K562 (cell line): ENCODE measurements at regions not wholly inside any gene's neighbourhood (a gene's known extent, or its start where the extent isn't known, plus 50 kb on each side); places are given as distances from the start of the nearest gene placed in this dataset.

Experiments
- ATAC-seq: fragments of 200-7000 bp; cut with Tn5 transposase; 3 replicates; pipeline ENCODE4 v1.9.1; 2020; ENCODE audit warnings: moderate library complexity
- BruUV-seq: library from RNA; stranded (reverse); fragments of 400-500 nt; replicated peaks from 2 replicates; lab custom pipeline; 2021; lab: Mats Ljungman, UMichigan
- CTCF ChIA-PET: fragments of 300-600 bp; formaldehyde crosslinking; extraction: SDS; loops from one replicate; lab custom pipeline; 2021; ENCODE audit warnings: low intra/inter-chr PET ratio; lab: Yijun Ruan, JAX
- POLR2A ChIA-PET: fragments of 300-600, 350-650 bp; sonication (Branson Sonifier 250); formaldehyde crosslinking; extraction: SDS; loops from one replicate; lab custom pipeline; 2021; ENCODE audit warnings: antibody characterized with exemption, inconsistent platforms; lab: Yijun Ruan, JAX
- DNase-seq, 4 experiments: peaks; one replicate each; pipeline versions ENCODE4 v3.0.0 to v3.0.0-alpha.2; 2011 to 2018; ENCODE audit warnings: low spot score in 3 of 4, mixed read lengths in 3 of 4; ENCODE audit errors: extremely low read depth in 1 of 4
- FAIRE-seq: peaks from 2 replicates; lab custom pipeline; 2011; peaks lifted over from hg19 to GRCh38; lab: Jason Lieb, UNC
- H2AFZ ChIP-seq: 2 replicates; pipeline ENCODE4 v1.6.0; 2011; ENCODE audit warnings: low read depth, low read length, control low read depth, inconsistent platforms
- H3K27ac ChIP-seq: fragments of 200-600 bp; 3 replicates; pipeline ENCODE4 v1.8.0; 2011; ENCODE audit warnings: low read depth, mild to moderate bottlenecking, control low read depth, inconsistent platforms, low read length, moderate library complexity, mixed read lengths; ENCODE audit errors: extremely low read depth
- H3K27me3 ChIP-seq, 2 experiments: fragments of 300-600 bp in 1 of 2; 2 replicates in 1 of 2; 3 replicates in 1 of 2; pipeline versions ENCODE4 v1.6.0 to v1.8.0; 2011; ENCODE audit warnings: inconsistent platforms in 2 of 2, low read length in 2 of 2, mild to moderate bottlenecking in 1 of 2, mixed read lengths in 1 of 2, moderate library complexity in 1 of 2; ENCODE audit not compliant: control insufficient read depth in 2 of 2, insufficient read depth in 2 of 2
- H3K36me3 ChIP-seq: fragments of 300-600 bp; 3 replicates; pipeline ENCODE4 v1.8.0; 2011; ENCODE audit warnings: mild to moderate bottlenecking, low read length, inconsistent platforms; ENCODE audit not compliant: control insufficient read depth, insufficient read depth
- H3K4me1 ChIP-seq, 2 experiments: fragments of 200-600 bp in 1 of 2; replicated peaks in 1 of 2; 2 replicates in 1 of 2; 3 replicates in 1 of 2; pipeline versions ENCODE4 v1.5.1 to v1.8.0; 2011; ENCODE audit warnings: inconsistent platforms in 2 of 2, low read length in 2 of 2, mild to moderate bottlenecking in 1 of 2, mixed read lengths in 1 of 2, moderate library complexity in 1 of 2; ENCODE audit not compliant: control insufficient read depth in 2 of 2, insufficient read depth in 2 of 2
- H3K4me2 ChIP-seq: 2 replicates; pipeline ENCODE4 v1.6.1; 2011; ENCODE audit warnings: low read length, control low read depth, inconsistent platforms, mixed read lengths; ENCODE audit not compliant: insufficient read depth
- H3K4me3 ChIP-seq: fragments of 200-600 bp; sonication (generic), shearing (Covaris generic); 2 replicates; pipeline ENCODE4 v1.5.1; 2016; ENCODE audit warnings: control low read depth, inconsistent platforms
- H3K79me2 ChIP-seq: fragments of 200-600 bp; 3 replicates; pipeline ENCODE4 v1.8.0; 2011; ENCODE audit warnings: low read length, inconsistent platforms; ENCODE audit not compliant: control insufficient read depth, insufficient read depth
- H3K9ac ChIP-seq, 2 experiments: 2 replicates each; pipeline versions ENCODE4 v1.6.0 to v1.6.1; 2011; ENCODE audit warnings: low read depth in 2 of 2, low read length in 2 of 2, control low read depth in 1 of 2, inconsistent platforms in 1 of 2, mild to moderate bottlenecking in 1 of 2, mixed read lengths in 1 of 2; ENCODE audit not compliant: insufficient read depth in 1 of 2
- H3K9me1 ChIP-seq: one replicate; pipeline ENCODE4 v1.6.0; 2011; ENCODE audit warnings: inconsistent platforms, mild to moderate bottlenecking, low read length, moderate library complexity; ENCODE audit not compliant: control insufficient read depth, insufficient read depth
- H3K9me3 ChIP-seq: replicated peaks from 2 replicates; pipeline ENCODE4 v1.5.1; 2011; ENCODE audit warnings: low read depth, low read length, inconsistent platforms; ENCODE audit not compliant: control insufficient read depth, insufficient read depth
- H4K20me1 ChIP-seq: replicated peaks from 2 replicates; pipeline ENCODE4 v1.6.1; 2011; ENCODE audit warnings: low read length, inconsistent platforms, mixed read lengths; ENCODE audit not compliant: control insufficient read depth, insufficient read depth
- CBX8 ChIP-seq: fragments of 200-600 bp; sonication (generic); IDR thresholded peaks from 2 replicates; pipeline ENCODE4 v1.6.1; 2012; ENCODE audit warnings: borderline replicate concordance, mixed run types, low read depth, mild to moderate bottlenecking, moderate library complexity, mixed read lengths, low read length, control low read depth, inconsistent platforms; ENCODE audit not compliant: poor library complexity, severe bottlenecking; ENCODE audit errors: extremely low read depth
- CTCFL ChIP-seq: IDR thresholded peaks from 2 replicates; pipeline ENCODE4 v1.6.1; 2011; ENCODE audit warnings: borderline replicate concordance, low read depth, mild to moderate bottlenecking, moderate library complexity, low read length; ENCODE audit not compliant: insufficient read depth, poor library complexity, severe bottlenecking
- HMG20A ChIP-seq: fragments of 450-650 bp; formaldehyde crosslinking; conservative IDR thresholded peaks from 2 replicates; pipeline ENCODE4 v1.4.0; 2020; ENCODE audit warnings: mild to moderate bottlenecking, mixed read lengths
- HNRNPLL ChIP-seq: fragments of 200-400 bp; formaldehyde crosslinking; IDR thresholded peaks from 2 replicates; pipeline ENCODE4 v1.6.1; 2017; ENCODE audit warnings: low read length, low read depth, mild to moderate bottlenecking; ENCODE audit not compliant: poor library complexity, severe bottlenecking
- KDM1A ChIP-seq, 2 experiments: fragments of 450-650 bp; IDR thresholded peaks; 2 replicates each; pipeline ENCODE4 v1.6.1; 2016; ENCODE audit warnings: mild to moderate bottlenecking in 2 of 2
- MAZ ChIP-seq, 2 experiments: fragments of 450-650 bp in 1 of 2; sonication (generic) in 1 of 2; formaldehyde crosslinking; IDR thresholded peaks in 1 of 2; conservative IDR thresholded peaks in 1 of 2; 2 replicates each; pipeline versions ENCODE4 v1.4.0 to v1.5.0; 2020; ENCODE audit warnings: mild to moderate bottlenecking in 1 of 2, missing genetic modification reagents in 1 of 2
- POLR2H ChIP-seq: IDR thresholded peaks from 2 replicates; pipeline ENCODE4 v1.6.1; 2016; ENCODE audit warnings: missing genetic modification characterization, low read depth, mild to moderate bottlenecking, control low read depth, missing compliant biosample characterization, moderate library complexity
- RBM14 ChIP-seq: fragments of 200-400 bp; formaldehyde crosslinking; IDR thresholded peaks from 2 replicates; pipeline ENCODE4 v1.6.1; 2018; ENCODE audit warnings: low read depth, mild to moderate bottlenecking, low read length, moderate library complexity, borderline replicate concordance; ENCODE audit not compliant: insufficient read depth
- SREBF2 ChIP-seq: sonication (generic); formaldehyde crosslinking; IDR thresholded peaks from 2 replicates; pipeline ENCODE4 v1.4.0; 2020; ENCODE audit warnings: mild to moderate bottlenecking, missing genetic modification reagents
- THRAP3 ChIP-seq: fragments of 450-650 bp; IDR thresholded peaks from 2 replicates; pipeline ENCODE4 v1.6.1; 2016; ENCODE audit warnings: mild to moderate bottlenecking, inconsistent platforms, borderline replicate concordance
- ZNF212 ChIP-seq: fragments of 450-650 bp; formaldehyde crosslinking; IDR thresholded peaks from 2 replicates; pipeline ENCODE4 v1.4.0; 2020; ENCODE audit warnings: mild to moderate bottlenecking
- ZNF239 ChIP-seq: fragments of 250-450 bp; sonication (Bioruptor Pico); IDR thresholded peaks from 2 replicates; pipeline ENCODE4 v1.4.0; 2020; ENCODE audit warnings: mild to moderate bottlenecking
- ZNF274 ChIP-seq: IDR thresholded peaks from 2 replicates; pipeline ENCODE4 v1.6.1; 2011; ENCODE audit warnings: low read depth, mild to moderate bottlenecking, low read length, moderate library complexity, borderline replicate concordance
- ZNF79 ChIP-seq: fragments of 250-450 bp; sonication (Bioruptor Pico); IDR thresholded peaks from 2 replicates; pipeline ENCODE4 v1.4.0; 2020; ENCODE audit warnings: low read depth, mild to moderate bottlenecking, moderate library complexity
- WGBS: fragments of 100-300 bp; shearing (Covaris generic); methylation state at CpG from one replicate; pipeline ENCODE4 v1.1.6; 2016; ENCODE audit warnings: low coverage, mixed read lengths; ENCODE audit not compliant: insufficient coverage; ENCODE audit errors: missing lambda C conversion rate; 5-methylcytosine and 5-hydroxymethylcytosine counted together
- in situ Hi-C: fragments of 300-500 bp; cut with MboI; formaldehyde crosslinking; loops from 4 replicates; pipeline ENCODE4 v1.15.0; 2018; ENCODE audit warnings: inconsistent platforms, mixed read lengths
- intact Hi-C: fragments of 100-400 bp; cut with micrococcal nuclease; formaldehyde crosslinking; loops from 2 replicates; pipeline ENCODE4 v1.14.2; 2022
- TF ChIP-seq, protein P1 (sequence below): fragments of 250-450 bp; sonication (Bioruptor Pico); IDR thresholded peaks from 2 replicates; pipeline ENCODE4 v1.5.0; 2020; ENCODE audit warnings: mild to moderate bottlenecking

- Histone ChIP-seq H4K20me1 (no peaks in the 10 kb centered on the region), H3K9ac (no peak overlapping the region), H2AFZ (no peak overlapping the region), H3K4me2 (no peak overlapping the region), H3K27me3 (no peaks in the 10 kb centered on the region), H3K4me1 (no peaks in the 10 kb centered on the region), H3K36me3 (no peaks in the 10 kb centered on the region), H3K4me3 (no peak overlapping the region), H3K9me1 (no peaks in the 10 kb centered on the region), H3K79me2 (no peaks in the 10 kb centered on the region), H3K27ac (no peak overlapping the region), H3K9me3 (no peaks in the 10 kb centered on the region)
- ChIA-PET CTCF (no interaction called here), POLR2A (no interaction called here)
- BruUV-seq, result no TSS peak
- no peak for ATAC-seq
- 0% methylated on average over 4 of the region's 4 CpGs for WGBS
- in situ Hi-C loops, result no loop called here
- no peak for DNase-seq
- intact Hi-C loops, result no loop called here
- no peak for FAIRE-seq
- TF ChIP-seq ZNF79 (CRISPR knock-in tag) (no peak), HNRNPLL (no peak), ZNF274 (no peak), CTCFL (no peak), ZNF239 (CRISPR knock-in tag) (no peak), ZNF212 (no peak), KDM1A (IDR thresholded peaks at IDR 0.05) (no peak), THRAP3 (no peak), SREBF2 (CRISPR knock-in tag) (no peak), POLR2H (tag) (no peak), CBX8 (no peak), HMG20A (CRISPR knock-in tag) (no peak), RBM14 (no peak), MAZ (CRISPR knock-in tag; conservative IDR thresholded peaks at IDR 0.05 in 1 of 2, IDR thresholded peaks at IDR 0.05 in 1 of 2) (no peak)
- TF ChIP-seq, protein P1, sequence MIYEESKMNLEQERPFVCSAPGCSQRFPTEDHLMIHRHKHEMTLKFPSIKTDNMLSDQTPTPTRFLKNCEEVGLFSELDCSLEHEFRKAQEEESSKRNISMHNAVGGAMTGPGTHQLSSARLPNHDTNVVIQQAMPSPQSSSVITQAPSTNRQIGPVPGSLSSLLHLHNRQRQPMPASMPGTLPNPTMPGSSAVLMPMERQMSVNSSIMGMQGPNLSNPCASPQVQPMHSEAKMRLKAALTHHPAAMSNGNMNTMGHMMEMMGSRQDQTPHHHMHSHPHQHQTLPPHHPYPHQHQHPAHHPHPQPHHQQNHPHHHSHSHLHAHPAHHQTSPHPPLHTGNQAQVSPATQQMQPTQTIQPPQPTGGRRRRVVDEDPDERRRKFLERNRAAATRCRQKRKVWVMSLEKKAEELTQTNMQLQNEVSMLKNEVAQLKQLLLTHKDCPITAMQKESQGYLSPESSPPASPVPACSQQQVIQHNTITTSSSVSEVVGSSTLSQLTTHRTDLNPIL (CRISPR knock-in tag), result no peak
Measured at GRCh38 chr4:167321299-167321698, 87.0 kb upstream of the SPOCK3 start.
